MV-4-11 (cell line): ENCODE measurements at regions not wholly inside any gene's neighbourhood (a gene's known extent, or its start where the extent isn't known, plus 50 kb on each side); places are given as distances from the start of the nearest gene placed in this dataset.

Source experiments
- DNase-seq: peaks from one replicate; lab custom pipeline; 2025; lab: John Stamatoyannopoulos, UW

DNA sequence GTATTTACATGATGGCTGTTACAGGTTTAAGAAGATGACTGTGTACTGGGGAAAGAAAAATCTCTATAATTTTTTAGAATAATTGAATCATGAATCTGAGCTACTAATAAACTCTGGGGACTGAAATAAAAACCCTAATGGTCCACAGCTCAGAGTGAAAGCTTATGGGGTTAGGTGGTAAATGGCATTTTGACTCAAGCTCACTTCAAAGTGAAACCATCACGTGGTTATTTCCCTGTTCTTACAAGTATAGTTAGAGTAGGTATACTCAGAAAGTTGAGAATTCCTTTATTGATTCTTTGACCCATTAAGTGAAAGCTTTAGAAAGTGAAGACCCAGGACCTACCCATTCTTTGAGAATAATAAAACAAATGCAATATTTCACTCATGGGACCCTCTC lies 626.2 kb upstream of the SETBP1 start:
- DNase-seq, result no peak

- no peak for DNase-seq
Observed at GRCh38 chr18:44060197-44060596, 620.5 kb upstream of the SETBP1 start.

DNA sequence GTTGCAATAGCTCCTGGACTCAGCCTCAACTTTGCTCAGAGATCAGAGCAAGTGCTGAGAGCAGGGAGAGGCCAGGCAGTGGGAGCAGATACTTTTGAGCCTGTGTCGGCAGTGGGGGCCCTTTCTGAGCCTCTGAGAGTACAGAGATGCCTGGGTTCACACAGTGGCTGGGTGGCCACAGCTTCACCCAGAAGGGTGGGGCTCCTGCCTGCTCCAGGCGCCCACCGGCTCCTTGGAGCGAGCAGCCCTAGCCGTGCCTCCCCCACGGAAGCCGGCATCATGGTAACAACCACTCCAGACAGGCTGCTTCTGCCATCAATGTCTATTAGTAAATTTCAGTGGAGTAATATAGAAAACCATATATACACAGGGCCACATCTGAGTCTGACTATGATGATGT lies 619.2 kb upstream of the SETBP1 start:
- DNase-seq, result no peak

- no peak for DNase-seq
Observed at GRCh38 chr18:44062345-44062744, 618.3 kb upstream of the SETBP1 start.

GRCh38 chr18:44065206-44065605 lies 615.5 kb upstream of the SETBP1 start:
- DNase-seq, result no peak

DNA sequence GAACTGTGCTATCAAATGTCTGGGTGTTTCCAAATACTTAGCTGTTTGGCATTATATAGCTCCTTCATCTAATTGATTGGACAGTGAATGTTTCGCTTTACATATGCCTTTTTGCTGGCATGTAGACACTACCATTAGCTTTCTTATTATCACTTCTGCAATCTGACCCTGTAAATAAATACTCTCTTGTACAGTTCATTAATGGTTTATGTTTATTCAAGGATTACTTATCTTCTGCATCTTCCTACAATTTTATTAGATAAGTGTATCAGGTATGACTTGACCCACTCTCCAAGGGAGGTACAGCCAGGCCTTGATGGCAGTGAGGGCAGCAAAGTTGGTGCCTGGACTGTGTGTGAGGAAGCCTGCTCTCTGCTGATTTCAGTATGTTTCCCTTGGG lies 614.1 kb upstream of the SETBP1 start:
- DNase-seq, result no peak

DNA sequence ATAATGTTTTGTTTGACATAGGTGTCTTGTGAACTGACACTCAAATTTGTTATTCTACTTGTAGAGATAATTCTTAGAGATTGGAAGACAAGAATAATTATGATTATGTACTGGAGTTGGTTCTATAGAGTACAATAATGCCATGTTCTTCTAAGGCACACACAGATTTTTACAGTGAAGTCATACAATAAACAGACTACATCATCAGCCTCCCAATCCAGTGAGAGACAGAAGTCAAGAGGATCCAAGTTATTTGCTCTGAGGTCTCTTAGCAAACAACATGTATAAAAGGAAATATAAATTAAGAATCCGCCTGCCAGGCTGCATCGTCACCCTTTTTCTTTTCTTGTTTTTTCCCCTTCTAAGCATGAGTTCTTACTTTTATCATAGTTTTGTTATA lies 613.5 kb upstream of the SETBP1 start:
- no peak for DNase-seq

GRCh38 chr18:44075038-44075437 lies 605.6 kb upstream of the SETBP1 start:
- no peak for DNase-seq

- no peak for DNase-seq
Observed at GRCh38 chr18:44079606-44080005, 601.1 kb upstream of the SETBP1 start.

DNA sequence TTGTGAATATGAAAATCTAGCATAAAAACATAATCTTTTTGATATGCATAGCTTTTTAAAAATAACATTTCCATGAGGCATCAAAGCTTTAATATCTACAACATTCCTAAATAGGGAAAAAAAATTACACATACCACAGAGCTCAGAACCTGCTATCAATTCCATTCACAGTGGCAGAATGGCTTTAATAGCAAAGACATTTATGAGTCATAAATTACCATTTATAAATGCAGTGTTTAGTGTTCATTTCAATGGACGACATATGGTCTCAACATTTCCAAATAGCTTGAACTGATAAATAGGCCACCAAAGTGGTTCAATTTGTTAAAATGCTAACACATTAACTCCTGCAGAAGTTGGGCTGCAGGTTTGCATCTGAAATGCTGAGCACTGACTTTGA lies 600.6 kb upstream of the SETBP1 start:
- no peak for DNase-seq

DNA sequence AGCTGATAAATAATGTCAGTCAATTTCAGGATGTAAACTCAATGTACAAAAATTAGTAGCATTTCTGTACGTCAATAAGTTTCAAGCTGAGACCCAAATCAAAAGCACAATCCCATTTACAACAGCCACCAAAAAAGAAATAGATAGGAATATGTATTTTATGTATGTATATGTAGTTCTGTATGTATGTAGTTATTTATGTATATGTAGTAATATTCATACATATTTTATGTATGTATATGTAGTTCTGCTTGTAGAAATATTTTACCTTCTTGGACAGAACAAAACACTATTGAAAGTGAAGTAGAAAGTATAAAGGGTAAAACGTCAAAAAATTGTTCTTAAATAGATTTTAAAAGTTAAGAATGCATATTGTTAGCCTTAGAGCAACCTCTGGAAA lies 591.0 kb upstream of the SETBP1 start:
- DNase-seq, result no peak

- DNase-seq, result no peak
Observed at GRCh38 chr18:44090453-44090852, 590.2 kb upstream of the SETBP1 start.

DNA sequence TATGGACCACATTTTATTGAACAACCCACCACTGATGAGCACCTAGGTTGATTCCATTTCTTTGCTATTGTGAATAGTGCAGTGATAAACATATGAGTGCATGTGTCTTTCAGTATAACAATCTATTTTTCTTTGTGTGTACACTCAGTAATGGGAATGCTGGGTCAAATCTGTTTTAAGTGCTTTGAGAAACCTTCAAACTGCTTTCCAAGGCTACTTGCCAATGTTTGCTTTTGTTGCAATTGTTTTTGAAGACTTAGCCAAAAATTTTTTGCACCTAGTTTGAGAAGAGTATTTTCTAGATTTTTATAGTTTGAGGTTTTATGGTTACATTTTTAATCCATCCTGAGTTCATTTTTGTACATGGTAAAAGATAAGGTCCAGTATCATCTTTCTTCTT lies 587.4 kb upstream of the SETBP1 start:
- no peak for DNase-seq

GRCh38 chr18:44096016-44096415 lies 584.7 kb upstream of the SETBP1 start:
- DNase-seq, result no peak

DNA sequence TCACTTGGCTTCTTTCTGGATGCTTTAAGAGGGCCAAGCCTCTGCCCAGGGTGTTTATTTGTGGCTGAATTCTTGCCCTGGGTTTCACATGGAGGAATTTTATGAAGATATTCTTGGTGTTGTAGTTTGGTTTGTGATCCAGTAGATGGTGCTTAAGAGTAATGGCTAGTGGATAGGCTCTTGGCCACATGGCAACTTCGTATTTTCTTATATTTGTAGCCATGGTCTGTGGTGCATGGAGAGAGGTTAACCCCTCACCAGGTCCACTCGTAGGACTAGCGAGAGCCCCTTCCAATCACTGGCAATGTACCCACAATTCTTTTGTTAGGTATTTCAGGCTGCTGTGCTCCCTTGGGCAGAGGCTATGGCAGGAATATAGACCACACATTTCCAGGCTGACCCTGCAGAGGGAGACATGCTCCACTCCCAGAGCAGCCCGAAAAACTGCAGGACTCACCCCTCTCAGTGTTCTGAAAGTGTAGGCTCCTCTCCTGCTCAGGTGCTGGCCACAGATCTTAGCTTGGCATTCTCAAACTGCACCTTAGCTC lies 582.1 kb upstream of the SETBP1 start:
- no peak for DNase-seq

DNA sequence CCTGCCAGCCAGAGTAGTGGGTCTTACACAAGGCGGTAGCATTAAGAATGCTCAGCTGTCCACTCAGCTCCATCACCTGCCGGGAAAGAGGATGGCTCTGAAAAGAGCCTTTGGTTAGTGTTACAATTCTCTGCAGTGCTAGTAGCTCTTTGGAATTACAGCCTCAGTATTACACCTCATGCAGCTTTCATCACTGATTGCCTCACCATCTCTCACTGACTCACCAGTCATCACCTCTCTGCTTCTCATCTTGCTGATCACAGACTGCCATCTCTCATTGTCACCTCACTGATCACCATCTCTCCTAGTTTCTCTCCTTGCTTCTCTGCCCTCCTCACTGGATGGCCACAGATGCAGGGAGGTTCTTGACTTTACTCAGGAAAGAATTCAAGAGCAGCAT lies 573.5 kb upstream of the SETBP1 start:
- no peak for DNase-seq

GRCh38 chr18:44111337-44111736 lies 569.4 kb upstream of the SETBP1 start:
- DNase-seq, result no peak

GRCh38 chr18:44117821-44118220 lies 562.9 kb upstream of the SETBP1 start:
- DNase-seq, result no peak

- DNase-seq, result no peak
Observed at GRCh38 chr18:44119607-44120006, 561.1 kb upstream of the SETBP1 start.

DNA sequence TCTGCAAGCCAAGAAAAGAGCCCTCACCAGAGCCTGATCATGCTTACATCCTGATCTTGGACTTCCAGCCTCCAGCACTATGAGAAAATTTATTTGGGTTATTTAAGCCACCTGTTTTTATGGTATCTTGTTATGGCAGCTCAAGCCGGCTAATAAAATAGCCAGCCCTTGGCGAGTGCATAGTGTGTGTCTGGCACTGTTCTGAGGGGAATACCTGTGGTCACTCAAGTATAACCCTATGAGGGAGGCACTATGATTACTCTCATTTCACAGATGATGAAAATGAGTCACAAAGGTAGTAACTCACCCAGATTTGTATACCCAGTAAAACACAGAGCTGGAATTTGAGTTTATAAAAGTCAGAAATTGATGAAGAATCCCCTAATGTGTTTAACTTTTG lies 556.9 kb upstream of the SETBP1 start:
- no peak for DNase-seq

- no peak for DNase-seq
Observed at GRCh38 chr18:44125446-44125845, 555.2 kb upstream of the SETBP1 start.

DNA sequence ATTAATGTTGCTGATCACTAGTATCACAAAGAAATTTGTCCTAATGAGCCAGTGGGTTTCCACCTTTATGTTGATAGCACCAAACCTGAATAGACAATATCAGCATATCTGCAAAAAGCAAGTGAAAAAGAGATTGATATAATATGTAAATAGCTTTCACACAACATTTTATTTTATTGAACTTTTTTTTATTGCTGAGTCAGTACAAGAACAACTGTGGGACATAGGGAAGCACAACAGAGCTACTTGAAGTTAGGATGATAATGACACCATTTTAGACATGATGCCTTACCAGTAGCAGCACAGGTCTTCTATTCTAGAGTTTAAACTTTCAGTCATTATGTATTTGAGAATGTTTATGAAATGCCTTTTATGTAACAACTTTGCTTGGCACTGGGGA lies 554.1 kb upstream of the SETBP1 start:
- no peak for DNase-seq

- no peak for DNase-seq
Observed at GRCh38 chr18:44128365-44128764, 552.3 kb upstream of the SETBP1 start.

DNA sequence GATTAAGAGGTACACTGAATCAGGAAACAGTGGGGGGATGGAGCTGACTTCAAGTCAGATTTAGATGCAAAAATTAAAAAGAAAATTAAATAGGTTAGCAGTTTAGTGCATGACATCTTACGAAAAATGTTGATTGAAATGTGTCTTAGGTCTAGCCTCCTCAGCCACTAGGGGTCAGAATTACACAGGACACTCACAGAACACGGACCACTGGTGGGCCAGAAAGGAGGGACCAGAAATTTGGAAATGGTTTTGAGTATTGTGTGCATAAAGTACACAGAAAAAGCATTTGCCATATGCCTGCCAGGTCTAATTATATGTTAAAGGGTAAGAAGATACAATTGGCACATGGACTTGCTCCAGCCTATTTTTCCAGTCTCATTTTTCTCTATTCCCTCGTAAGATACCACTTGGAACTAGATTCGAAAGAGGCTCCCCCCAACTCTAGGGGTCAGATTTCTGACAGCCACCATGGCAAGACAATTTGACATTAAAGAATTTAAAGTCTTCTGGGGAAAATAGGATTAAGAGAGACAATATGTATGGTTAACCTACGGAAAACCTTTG lies 550.2 kb upstream of the SETBP1 start:
- DNase-seq, result no peak

GRCh38 chr18:44133483-44133882 lies 547.2 kb upstream of the SETBP1 start:
- no peak for DNase-seq
